Heart left ventricle (tissue), 13 donors: ENCODE measurements at regions not wholly inside any gene's neighbourhood (a gene's known extent, or its start where the extent isn't known, plus 50 kb on each side); places are given as distances from the start of the nearest gene placed in this dataset.

Source experiments
- CTCF ChIP-seq, 12 donors: fragments of 200-600 bp; sonication (generic) in 4 of 12; IDR thresholded peaks; one replicate each; pipeline versions ENCODE4 v1.5.0 to v1.8.0; 2018 to 2022; ENCODE audit warnings: antibody characterized with exemption in 12 of 12, mild to moderate bottlenecking in 5 of 12
- POLR2A ChIP-seq, 2 donors: fragments of 450-650 bp; IDR thresholded peaks; one replicate each; pipeline ENCODE4 v1.6.1; 2017; ENCODE audit warnings: antibody characterized with exemption in 2 of 2, mild to moderate bottlenecking in 2 of 2, moderate library complexity in 2 of 2
- donor health status: ischemic (EF 13 %, LVEDD 7.1; RV severe dilation, severe dysfunction).
- donor health status: DM: no; HTN: yes; CAD: no.
- donor health status: DM: no; HTN: no; CAD: no.
- donor health status: ischemic (EF 25% LVEDD 6.9; RV normal size, moderate dysfunction).
- donor health status: ischemic (EF 25% LVEDD 5.7; RV mildly dilated, moderate dysfunction).
- donor health status: ischemic (EF 35%, LVEDD 5.7; RV mildly dilated, moderate dysfunction).
- donor health status: nonischemic (EF 11% LVEDD 7.7; RV severe dilation, severe dysfunction).
- donor health status: DM: yes; HTN: yes; CAD: no.
- donor health status: PGD.
- donor health status: ischemic (EF 29% LVEDD 5.4; RV normal size, mild dysfunction).
- donor health status: nonischemic (EF 23%, LVEDD 6.1; RV moderate dilation, normal function).

- TF ChIP-seq CTCF (IDR thresholded peaks at IDR 0.05) (no peak), POLR2A (IDR thresholded peaks at IDR 0.05) (no peak)
These were observed 88.2 kb downstream of the PALM2AKAP2 start for GRCh38 chr9:109868207-109868606.
